ENCODE measurements at regions not wholly inside any gene's neighbourhood (a gene's known extent, or its start where the extent isn't known, plus 50 kb on each side); places are given as distances from the start of the nearest gene placed in this dataset.

- TF ChIP-seq CTCF (IDR thresholded peaks at IDR 0.05; ENCODE audit: low read length) (no peak), EZH2 (optimal IDR thresholded peaks at IDR 0.05; ENCODE audit: low read depth, low read length) (no peak), EZH2phosphoT487 (IDR thresholded peaks at IDR 0.05; ENCODE audit: low read length) (no peak)
These were observed 149.1 kb downstream of the KLHL28 start for GRCh38 chr14:44812672-44813071.

Data from MM.1S (cell line).